ENCODE measurements at regions not wholly inside any gene's neighbourhood (a gene's known extent, or its start where the extent isn't known, plus 50 kb on each side); places are given as distances from the start of the nearest gene placed in this dataset.

DNA sequence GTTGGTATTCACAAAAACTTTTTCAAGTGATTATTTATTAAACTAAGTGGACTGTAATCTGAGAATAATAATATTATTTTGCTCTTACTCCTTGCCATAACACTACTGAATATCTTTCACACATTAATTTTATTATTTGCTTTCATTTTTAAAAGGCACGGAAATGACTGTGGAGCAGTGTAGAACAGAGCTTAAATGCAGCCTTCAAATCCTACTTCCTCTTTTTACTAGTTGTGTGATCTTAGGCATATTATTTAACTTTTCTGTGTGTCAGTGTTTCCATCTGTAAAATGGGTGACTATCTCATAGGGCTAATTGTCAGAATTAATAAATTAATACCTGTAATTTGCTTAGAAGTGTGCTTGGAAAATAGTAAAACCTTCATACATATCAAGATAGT, 55.5 kb upstream of the SLC8A1 start:
- DNase-seq = no peak

DNA sequence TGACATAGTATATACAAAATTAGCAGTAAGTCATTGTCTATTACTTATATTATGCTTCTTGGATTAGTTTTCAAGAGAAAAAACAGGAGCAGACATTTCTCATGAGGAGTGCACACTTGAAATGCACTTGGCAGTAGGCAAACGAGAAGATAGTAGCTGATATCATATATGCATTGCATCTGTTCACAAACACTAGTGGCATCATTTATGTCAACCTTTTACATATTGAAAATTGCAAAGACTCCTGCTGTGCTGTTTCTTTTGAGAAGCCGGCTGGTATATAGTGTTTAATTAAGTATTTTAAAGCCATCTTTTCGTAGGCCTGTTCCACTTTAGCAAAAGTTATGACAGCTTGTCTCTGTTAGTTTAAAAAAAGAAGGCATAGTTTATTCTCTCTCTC, 58.4 kb upstream of the SLC8A1 start:
- DNase-seq = no peak

DNA sequence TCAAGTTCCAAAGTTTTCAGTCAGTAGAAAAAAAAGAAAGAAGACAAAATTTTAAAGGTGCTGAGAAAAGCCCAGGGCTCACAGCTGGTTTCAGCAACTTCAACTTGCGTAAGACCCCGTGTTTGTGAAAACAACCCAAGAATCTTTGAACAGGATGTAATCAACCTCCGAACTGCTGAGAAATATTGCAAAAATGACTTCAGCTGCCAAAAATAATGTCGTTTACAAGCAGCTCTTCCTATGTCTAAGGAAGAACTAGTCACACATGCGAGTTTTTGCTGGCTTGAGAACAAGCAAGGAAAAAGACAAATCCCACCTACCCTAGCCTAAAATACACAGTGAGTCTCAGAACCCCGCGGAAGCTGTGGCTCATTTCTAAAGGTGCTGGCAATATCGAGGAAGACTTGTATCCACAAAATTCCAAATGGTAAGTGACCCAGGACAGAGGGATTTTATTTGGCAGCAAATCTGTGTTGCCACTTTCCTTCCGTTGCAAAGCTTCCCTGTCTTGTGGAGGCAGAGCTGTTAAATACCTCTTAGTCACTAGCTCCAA, 59.8 kb upstream of the SLC8A1 start:
- DNase-seq = no peak

DNA sequence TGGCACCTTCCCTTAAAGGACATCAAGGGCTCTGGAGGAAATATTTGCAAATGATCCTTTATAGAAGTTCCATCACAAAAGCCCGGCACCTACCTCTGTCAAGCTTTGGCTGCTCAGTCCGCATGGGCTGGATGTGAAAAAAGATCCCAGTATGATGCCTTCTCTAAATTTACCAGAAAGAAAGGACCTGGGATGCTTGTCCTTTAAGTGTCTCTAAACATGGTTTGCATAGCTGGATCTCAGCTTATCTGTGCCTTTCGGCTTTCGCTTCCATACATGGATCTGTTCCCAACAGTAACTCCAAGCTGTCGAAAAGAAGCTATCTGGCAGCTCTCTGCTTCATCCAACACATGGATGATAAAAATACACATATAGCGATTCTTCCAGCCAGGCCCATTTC, 60.4 kb upstream of the SLC8A1 start:
- no peak for DNase-seq

DNA sequence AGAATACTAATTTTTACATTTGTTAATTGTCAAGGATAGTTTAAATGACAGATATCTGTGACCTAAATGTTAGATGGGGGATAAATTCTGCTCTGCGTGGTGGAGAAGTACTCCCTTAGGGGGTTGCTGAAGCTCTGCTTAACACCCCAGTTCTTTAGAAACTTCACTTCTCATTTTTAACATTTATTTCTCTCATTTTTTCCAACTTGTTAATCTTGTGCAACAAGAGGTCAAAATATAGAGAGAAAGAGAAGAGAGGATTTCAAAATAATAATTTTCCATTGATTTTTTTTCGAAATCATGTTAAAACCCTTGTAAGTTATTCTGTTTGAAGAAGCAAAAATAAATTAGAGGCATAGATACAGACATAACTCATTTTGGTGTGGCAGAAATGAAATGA, 61.3 kb upstream of the SLC8A1 start:
- no peak for DNase-seq

DNA sequence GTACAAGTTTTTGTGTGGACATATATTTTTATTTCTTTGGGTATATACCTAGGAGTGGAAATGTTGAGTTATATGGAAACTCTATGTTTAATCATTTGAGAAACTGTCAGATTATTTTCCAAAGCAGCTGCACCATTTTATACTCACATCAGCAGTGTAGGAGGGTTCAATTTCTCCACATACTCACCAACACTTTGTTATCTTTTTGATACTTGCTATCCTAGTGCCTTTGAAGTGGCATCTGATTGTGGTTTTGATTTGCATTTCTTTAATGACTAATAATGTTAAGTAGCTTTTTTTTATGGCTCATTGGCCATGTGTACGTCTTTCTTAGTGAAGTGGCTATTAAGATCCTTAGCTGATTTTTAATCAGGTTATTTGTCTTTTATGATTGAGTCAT, 64.7 kb upstream of the SLC8A1 start:
- DNase-seq = no peak

DNA sequence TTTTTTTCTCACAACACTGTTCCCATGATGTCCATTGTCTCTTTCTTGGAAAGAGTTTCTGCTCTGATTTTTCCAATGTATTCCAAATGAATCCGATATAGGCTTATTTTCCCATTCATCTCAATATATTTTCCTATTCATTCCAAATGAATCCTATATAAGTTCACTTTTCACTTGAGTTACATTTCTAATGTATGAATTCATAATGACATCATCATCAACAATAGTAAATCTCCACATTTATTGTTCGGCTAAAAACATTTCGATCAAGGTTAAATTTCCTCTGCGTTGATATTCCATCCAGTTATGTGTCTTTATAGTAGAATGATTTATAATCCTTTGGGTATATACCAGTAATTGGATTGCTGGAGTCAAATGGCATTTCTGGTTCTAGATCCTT, 76.7 kb upstream of the SLC8A1 start:
- DNase-seq = no peak

DNA sequence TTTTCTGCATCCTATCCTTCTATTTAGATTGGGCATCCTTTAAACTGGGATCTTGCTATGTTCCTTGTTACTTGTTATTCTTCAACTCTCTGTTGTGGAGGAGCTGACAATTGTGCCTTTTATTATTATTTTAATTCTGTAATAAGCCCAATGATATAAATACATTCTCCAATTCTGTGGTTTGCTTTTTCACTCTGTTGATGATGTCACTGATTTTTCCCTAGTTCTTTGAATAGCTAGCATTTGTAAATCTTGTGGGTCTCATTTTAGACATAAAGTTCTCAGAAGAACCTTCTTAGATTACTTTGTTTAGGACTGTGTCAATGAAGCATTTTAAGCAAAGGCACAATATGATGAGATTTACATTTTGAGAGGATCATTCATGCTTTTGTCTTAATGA, 79.5 kb upstream of the SLC8A1 start:
- no peak for DNase-seq

DNA sequence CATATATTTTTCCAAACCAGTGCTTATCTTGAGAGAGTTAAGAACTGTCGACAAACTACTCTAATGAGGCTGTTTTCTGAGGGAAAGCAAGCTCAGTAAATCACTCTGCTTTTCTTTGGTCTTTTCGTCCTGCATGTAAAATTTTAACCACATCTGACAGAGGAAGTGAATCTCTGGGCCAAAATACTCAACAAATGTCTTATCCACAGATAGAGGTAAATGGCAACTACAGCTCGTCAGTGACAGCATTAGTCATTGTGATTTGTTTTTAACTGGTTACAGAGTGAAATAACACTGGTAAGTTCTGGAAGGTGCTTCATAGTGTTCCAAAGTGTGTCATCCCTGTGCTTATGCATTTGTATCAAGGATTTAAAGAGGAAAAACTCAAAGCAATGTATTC, 82.6 kb upstream of the SLC8A1 start:
- DNase-seq = no peak

DNA sequence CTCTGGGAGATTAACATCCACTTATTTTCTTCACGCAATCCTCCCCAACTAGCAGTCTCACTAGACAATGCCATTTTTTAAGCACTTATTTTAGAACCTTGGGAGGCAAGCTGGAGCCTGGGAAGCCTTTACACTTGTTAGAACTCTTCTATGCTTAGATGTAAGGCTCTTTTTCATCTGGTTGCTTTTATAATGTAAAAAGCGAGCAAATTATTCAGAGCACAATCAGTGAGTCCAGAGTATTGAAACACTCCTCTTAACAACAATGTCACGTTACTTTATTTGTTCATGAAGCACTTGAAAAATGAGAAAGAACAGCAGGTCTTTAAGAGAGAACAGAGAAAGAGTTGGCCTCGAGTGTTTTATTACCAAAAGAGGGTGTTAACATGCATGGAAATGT, 84.1 kb upstream of the SLC8A1 start:
- no peak for DNase-seq

DNA sequence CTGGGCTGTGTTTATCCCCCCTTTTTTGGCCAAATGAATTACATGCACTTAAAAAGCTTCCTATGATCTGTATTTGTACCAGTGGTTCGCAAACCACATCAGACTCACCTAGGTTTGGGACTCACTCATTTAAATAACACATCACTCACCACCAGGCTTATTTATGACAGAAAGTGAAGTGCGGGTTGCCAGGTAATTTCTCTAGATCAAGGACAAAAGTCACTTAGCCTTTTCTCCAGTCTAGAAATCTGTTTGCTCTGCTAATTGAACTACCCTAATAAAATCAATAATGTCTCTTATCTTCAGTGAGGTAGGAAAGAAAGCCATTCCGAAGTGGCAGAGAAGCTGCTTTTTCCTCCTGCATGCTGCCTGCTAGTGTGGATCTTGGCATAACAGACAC, 88.1 kb upstream of the SLC8A1 start:
- no peak for DNase-seq

DNA sequence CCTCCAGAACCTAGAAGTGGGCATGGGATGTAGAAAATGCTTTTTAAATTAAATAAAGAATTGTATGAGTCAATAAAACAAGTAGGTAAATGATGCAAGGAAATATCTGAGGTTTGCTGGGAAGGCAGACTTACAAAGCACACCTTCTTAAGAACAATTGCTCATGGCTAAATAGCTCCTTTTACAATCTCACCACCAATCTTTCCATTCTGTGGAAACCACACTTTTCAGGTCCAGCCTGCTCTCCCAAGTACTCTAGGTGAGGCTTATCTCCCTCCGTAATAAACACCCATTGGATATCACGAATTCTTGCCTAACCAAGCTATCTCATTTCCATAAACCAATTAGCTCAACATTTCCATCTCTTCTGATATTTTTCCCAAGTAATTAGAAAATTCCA, 91.5 kb upstream of the SLC8A1 start:
- no peak for DNase-seq

DNA sequence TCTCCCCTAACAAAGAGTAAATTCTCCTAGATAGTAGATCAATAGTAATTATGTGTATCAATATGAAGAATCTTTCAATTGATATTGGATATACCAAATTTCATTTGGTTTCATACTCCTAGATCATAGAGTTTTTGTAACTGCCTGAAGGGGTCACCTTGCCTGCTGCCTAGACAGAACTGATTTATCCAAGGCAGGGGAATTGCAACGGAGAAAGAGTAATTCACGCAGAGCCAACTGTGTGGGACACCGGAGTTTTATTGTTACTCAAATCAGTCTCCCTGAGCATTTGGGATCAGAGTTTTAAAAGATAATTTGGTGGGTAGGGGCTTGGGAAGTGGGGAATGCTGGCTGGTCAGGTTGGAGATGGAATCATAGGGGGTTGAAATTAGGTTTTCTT, 92.2 kb upstream of the SLC8A1 start:
- no peak for DNase-seq

DNA sequence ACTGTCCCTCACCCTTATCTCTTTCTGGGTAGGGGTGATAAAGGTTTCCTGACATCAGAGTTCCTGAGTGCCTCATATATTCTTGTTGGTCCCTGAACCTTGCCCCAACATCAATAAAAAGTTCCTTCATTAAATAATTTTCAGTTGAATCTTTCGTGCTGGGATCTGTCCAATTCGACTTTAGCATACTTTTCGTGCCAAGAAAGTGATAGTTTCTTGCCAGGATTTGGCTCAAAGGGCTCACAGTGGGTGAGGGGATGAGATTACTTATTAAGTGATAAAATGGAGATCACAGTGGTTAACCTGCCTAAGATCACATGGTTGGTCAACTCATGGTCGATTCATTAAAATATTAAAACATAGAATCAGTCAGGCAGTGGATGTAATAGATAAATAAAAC, 93.8 kb upstream of the SLC8A1 start:
- DNase-seq = no peak

DNA sequence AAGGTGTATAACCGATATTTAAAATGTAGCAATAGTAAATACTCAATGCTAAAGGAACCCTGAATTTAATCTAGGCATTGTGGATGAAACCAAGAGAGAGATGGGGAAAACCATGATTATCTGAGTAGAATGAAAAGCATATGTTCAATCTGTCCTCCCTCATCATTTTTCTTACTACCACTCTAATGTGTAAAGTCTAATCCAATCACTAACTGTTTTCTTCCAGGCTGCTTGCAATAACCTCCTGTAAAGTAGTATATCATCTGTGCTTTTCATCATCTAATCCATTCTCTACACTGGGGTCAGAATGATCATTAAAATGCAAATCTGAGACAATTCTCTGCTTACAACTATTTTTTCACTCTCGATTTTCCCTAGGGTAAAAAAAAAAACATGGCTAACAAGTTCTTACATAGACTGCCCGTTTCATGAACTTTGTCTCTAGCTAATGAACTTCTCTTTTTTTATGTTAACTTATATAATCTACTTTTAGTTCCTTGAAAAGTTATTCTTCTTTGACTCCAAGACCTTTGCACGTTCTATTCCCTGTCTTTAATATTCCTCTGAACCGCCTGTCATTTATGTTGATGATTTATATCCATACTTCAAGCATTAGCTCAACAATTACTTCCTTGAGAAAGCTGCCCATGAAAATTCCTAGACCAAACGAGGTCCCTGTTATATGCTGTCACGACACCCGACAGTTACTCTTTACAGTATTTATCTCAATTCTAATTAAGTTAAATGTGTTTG, 94.7 kb upstream of the SLC8A1 start:
- DNase-seq = no peak

DNA sequence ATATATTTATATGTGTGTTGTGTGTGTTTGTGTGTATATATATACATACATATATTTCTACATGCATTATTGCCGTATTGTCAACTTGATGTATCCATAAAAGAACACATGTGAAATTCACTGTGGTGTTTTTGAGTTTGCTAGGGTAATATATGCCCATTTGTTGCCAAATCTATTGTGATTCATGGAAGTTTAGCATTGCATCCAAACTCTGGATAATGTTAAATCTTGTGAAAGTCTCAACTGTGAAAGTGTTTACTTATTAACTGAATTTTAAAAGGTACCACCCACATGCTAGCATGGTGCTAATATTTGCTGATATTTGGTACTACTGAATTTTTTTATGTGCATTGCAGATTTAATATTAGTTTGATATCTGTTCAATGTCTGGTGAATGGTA, 96.6 kb upstream of the SLC8A1 start:
- no peak for DNase-seq

DNA sequence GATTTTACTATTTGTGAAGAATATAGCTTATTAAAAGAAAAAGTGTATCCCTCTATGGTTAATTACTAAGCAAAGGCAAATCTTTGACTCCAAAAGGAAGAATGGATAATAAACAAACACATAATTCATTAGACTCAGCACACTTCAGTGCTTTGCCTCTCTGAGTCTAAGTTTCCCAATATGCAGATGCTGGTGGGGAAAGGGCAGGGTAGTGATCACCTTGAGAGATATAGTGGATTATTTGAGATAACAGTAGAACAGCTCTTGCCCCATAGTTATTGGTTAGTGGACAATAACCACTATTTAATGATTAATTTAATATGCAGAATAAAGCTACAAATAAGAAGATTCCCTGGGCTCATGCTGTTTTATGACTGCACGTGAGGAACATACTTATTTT, 98.2 kb upstream of the SLC8A1 start:
- DNase-seq = no peak

DNA sequence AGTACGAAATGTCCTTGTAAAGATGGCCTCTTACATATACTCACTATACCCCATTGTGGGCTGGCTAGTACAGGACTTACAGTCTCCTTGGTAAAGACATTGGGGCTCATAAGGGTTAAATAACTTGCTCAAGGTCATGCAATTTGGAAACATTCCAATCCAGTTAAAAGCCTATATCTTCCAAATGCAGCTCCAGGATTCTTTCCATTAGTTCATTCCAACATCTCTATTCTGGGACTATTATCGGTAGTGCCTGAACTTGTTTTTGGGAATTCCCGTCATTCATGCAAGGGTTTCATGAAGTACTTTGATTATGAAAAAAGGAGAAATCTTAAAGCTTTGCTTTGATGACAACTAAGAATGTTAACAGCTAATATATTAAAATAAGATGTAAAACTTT, 99.2 kb upstream of the SLC8A1 start:
- DNase-seq = no peak

DNA sequence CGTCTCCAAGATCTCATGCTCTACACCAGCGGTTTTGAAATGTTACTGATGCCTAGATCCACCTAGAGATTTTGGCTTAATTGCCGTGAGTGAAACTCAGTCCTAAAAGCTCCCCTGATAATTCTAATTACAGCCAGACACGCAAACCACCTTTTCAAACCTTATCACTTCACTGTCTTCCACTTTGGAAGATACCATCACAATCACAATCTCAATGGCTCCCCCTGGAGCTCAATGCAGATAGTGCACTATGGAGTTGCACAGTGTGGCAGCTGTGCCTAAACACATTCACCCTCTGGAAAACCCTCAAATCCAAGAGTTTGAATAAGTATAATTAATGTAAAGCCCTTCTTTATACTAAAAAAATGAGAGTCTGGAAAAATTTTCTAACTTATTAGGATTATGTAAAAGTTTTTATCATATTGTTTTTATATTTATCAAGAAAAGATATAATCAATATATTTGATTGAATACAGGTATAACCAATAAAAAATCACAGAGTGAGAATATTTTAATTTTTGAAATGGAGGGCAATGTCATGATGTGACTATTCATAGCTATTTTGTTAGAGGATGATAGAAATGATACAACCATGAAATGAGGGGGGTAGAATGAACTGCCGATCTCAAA, 102.9 kb upstream of the SLC8A1 start:
- DNase-seq = peak; percentile 4

DNA sequence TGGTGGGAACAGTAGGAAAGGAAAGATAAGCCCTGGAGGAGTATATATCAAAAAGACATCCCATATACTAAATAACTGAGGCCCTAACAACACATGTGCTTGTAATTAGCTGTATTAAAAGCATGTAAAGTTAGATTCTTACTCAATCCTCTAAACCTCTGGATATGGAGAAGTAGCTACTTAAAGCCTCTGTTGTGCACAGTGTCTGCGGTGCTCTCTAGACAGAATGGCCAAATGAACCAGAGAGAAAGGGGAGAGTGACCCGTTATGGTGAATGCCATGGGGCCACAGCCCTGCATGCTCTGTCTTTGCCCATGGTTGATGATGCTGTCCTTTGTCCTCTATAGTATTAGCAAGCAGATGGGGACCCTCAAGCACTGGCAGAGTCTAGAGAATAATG, 104.4 kb upstream of the SLC8A1 start:
- no peak for DNase-seq

DNA sequence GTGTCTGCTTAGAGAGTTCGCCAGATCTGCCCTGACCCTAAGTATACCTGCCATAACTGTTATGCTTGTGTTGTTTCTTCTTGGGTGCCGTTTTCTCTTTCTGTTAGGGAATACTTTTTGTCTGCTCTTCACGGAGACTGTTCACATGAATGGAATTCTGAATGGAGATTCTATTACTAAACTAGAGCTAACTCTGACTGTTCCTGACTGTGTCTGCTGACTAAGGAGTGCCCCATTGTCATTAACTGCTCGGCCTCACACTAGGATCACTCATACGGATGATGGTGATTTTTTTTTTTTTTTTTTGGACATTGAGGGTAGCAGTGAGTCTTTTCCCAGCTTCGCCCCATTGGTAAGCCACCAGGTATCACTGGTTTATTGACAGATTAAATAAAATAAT, 104.8 kb upstream of the SLC8A1 start:
- no peak for DNase-seq

DNA sequence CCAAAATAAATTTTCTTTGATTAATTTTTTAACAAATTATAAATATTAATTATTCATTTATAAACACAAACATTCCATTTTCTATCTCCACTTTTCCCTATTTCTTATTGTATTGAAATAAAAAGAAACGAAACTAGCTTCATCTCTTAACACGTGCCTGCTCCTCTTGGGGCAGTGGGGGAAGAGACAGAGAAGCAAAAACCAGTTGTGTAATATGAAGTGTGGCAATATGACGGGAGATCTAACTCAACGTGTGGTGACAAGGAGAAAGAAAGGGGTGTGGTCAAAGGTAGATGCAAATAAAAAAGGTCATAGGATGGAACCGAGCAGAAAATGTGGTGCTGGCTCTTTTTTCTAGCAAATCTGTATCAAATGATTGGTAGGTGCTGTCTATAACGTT, 106.9 kb upstream of the SLC8A1 start:
- no peak for DNase-seq

DNA sequence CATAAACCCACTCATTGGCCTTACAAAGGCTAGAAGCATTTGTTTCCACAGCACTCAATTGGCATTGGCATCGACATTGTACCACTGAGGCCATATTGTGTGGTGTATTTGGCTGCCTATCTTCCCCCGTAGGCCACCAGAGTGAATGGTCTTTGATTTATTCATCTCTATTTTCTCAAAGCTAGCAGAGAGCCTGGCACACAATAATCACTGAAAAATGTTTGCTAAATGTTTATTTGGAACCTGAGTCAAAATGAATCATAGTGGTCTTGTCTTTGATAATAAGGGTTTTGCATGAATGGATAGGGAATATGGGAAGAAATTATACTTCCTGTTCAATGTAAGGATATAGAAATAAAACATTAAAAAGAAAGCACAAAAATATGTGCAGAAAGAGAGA, 107.3 kb upstream of the SLC8A1 start:
- no peak for DNase-seq

DNA sequence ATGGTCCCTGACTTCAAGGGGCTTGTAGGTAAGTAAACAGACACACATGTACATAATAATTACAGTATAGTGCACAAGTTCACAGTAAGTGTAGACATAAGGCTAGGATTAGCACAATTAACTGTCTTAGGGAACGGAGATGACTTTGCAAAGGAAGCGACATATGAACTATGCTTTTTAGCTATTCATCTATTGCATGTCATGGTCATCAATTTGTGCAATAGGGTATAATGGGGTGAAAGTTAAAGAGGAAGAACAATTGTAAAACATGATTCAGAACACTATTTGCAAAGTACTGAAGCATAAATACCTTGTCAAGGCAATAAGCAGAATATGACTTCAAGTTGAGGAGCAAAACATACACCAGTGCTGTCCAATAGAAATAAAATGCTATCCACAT, 112.3 kb upstream of the SLC8A1 start:
- DNase-seq = no peak

DNA sequence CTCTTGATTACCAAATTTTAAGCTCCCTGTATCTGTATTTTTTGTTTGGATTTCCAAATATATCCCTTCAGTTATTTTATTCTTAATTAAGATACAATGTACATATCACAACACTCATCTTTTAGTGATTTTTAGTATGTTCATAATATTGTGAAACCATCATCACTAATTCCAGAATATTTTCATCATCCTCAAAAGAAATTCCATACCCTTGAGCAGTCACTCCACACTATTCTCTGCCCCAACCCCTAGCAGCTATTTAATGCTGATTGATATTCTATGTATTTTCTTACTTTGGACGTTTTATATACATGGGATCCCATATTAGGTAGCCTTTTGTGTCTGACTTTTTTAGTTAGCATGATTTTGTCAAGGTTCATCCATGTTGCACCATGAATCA, 127.4 kb upstream of the SLC8A1 start:
- DNase-seq = no peak

Data from NCI-H2107 (cell line).